HCT116 (cell line): ENCODE measurements at regions not wholly inside any gene's neighbourhood (a gene's known extent, or its start where the extent isn't known, plus 50 kb on each side); places are given as distances from the start of the nearest gene placed in this dataset.

Experiments used
- CTCF ChIP-seq, 3 experiments: fragments of 200-600 bp in 1 of 3; sonication (generic) in 1 of 3; IDR thresholded peaks in 2 of 3; conservative IDR thresholded peaks in 1 of 3; 2 replicates each; pipeline ENCODE4 v1.5.1; 2012 to 2017; ENCODE audit warnings: low read depth in 2 of 3, low read length in 2 of 3, antibody characterized with exemption in 1 of 3, borderline replicate concordance in 1 of 3, control low read depth in 1 of 3, mild to moderate bottlenecking in 1 of 3, mixed read lengths in 1 of 3, mixed run types in 1 of 3, moderate library complexity in 1 of 3; ENCODE audit not compliant: insufficient read depth in 1 of 3
- EZH2phosphoT487 ChIP-seq: fragments of 200-600 bp; IDR thresholded peaks from 2 replicates; pipeline ENCODE4 v1.6.1; 2018; ENCODE audit warnings: antibody characterized with exemption, borderline replicate concordance

GRCh38 chr7:12117170-12117569 lies 93.9 kb upstream of the TMEM106B start:
- TF ChIP-seq EZH2phosphoT487 = no peak
- TF ChIP-seq CTCF (IDR thresholded peaks at IDR 0.05 in 2 of 3, conservative IDR thresholded peaks at IDR 0.05 in 1 of 3; ENCODE audit: borderline replicate concordance in 1 of 3, insufficient read depth in 1 of 3, low read depth in 2 of 3, low read length in 2 of 3) = no peak
